ENCODE measurements at regions not wholly inside any gene's neighbourhood (a gene's known extent, or its start where the extent isn't known, plus 50 kb on each side); places are given as distances from the start of the nearest gene placed in this dataset.

- DNase-seq = no peak
- Histone ChIP-seq H3K9me3 (ENCODE audit: low read length) (no peaks in the 10 kb centered on the region; the same call in 1 of the 2 replicates), H3K4me1 (ENCODE audit: low read length) (no peaks in the 10 kb centered on the region), H3K9ac (ENCODE audit: low read length) (no peak overlapping the region), H3K4me2 (ENCODE audit: low read depth, low read length, poor library complexity, severe bottlenecking) (no peak overlapping the region), H3K36me3 (ENCODE audit: insufficient read depth, low read length) (no peaks in the 10 kb centered on the region), H4K20me1 (ENCODE audit: insufficient read depth, low read depth, low read length) (no peaks in the 10 kb centered on the region), H2AFZ (ENCODE audit: low read length) (no peak overlapping the region), H3K9me2 (replicated peaks; ENCODE audit: insufficient read depth, low read length) (no peaks in the 10 kb centered on the region), H3K4me3 (ENCODE audit: low read length) (no peak overlapping the region), H3K27ac (ENCODE audit: low read length) (no peak overlapping the region), H3K79me2 (ENCODE audit: low read length) (no peaks in the 10 kb centered on the region), H3K27me3 (ENCODE audit: low read length) (no peaks in the 10 kb centered on the region)
Measured at GRCh38 chr5:27906931-27907601, 868.7 kb upstream of the CDH9 start.

- Histone ChIP-seq H3K9me2 (replicated peaks; ENCODE audit: insufficient read depth, low read length) (no peaks in the 10 kb centered on the region), H3K36me3 (ENCODE audit: insufficient read depth, low read length) (no peaks in the 10 kb centered on the region), H3K9ac (ENCODE audit: low read length) (no peak overlapping the region), H3K4me3 (ENCODE audit: low read length) (no peak overlapping the region), H3K4me1 (ENCODE audit: low read length) (no peaks in the 10 kb centered on the region), H4K20me1 (ENCODE audit: insufficient read depth, low read depth, low read length) (no peaks in the 10 kb centered on the region), H2AFZ (ENCODE audit: low read length) (no peak overlapping the region), H3K27ac (ENCODE audit: low read length) (no peak overlapping the region), H3K9me3 (ENCODE audit: low read length) (no peaks in the 10 kb centered on the region; the same call in 1 of the 2 replicates), H3K4me2 (ENCODE audit: low read depth, low read length, poor library complexity, severe bottlenecking) (no peak overlapping the region), H3K79me2 (ENCODE audit: low read length) (no peaks in the 10 kb centered on the region), H3K27me3 (ENCODE audit: low read length) (no peaks in the 10 kb centered on the region)
- DNase-seq = no peak
Measured at GRCh38 chr5:27906481-27906880, 868.1 kb upstream of the CDH9 start.

- Histone ChIP-seq H3K27ac (ENCODE audit: low read length) (no peak overlapping the region), H3K9me3 (ENCODE audit: low read length) (no peaks in the 10 kb centered on the region; the same call in none of the 2 replicates), H3K79me2 (ENCODE audit: low read length) (no peaks in the 10 kb centered on the region), H3K9ac (ENCODE audit: low read length) (no peak overlapping the region), H2AFZ (ENCODE audit: low read length) (no peak overlapping the region), H4K20me1 (ENCODE audit: insufficient read depth, low read depth, low read length) (no peaks in the 10 kb centered on the region), H3K4me2 (ENCODE audit: low read depth, low read length, poor library complexity, severe bottlenecking) (no peak overlapping the region), H3K27me3 (ENCODE audit: low read length) (no peaks in the 10 kb centered on the region), H3K9me2 (replicated peaks; ENCODE audit: insufficient read depth, low read length) (no peaks in the 10 kb centered on the region), H3K4me3 (ENCODE audit: low read length) (no peak overlapping the region), H3K4me1 (ENCODE audit: low read length) (no peaks in the 10 kb centered on the region), H3K36me3 (ENCODE audit: insufficient read depth, low read length) (no peaks in the 10 kb centered on the region)
- DNase-seq = no peak
Measured at GRCh38 chr5:27900761-27901160, 862.4 kb upstream of the CDH9 start.

DNA sequence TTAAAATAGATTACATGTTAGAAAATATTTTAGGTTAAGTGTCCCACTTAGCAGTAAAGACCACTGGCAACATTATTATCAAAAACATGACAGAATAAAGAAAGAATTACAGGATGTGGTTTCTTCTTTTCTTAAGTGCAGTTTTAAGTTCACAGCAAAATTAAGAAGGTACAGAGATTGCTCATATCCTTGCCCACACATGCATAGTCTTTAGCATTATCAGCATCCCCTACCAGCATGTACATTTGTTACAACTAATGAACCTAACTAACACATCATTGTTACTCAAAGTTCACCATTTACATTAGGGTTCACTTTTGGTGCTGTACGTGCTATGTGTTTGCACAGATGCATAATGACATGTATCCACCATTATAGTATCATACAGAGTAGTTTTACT lies 837.7 kb upstream of the CDH9 start:
- H3K27ac ChIP-seq (ENCODE audit: low read length) = no peak overlapping the region
- no peak overlapping the region for H3K9ac ChIP-seq (ENCODE audit: low read length)
- H3K27me3 ChIP-seq (ENCODE audit: low read length) = no peaks in the 10 kb centered on the region
- H4K20me1 ChIP-seq (ENCODE audit: insufficient read depth, low read depth, low read length) = no peaks in the 10 kb centered on the region
- DNase-seq = no peak
- H3K9me2 ChIP-seq (replicated peaks; ENCODE audit: insufficient read depth, low read length) = no peaks in the 10 kb centered on the region
- H3K4me2 ChIP-seq (ENCODE audit: low read depth, low read length, poor library complexity, severe bottlenecking) = no peak overlapping the region
- H3K36me3 ChIP-seq (ENCODE audit: insufficient read depth, low read length) = no peaks in the 10 kb centered on the region
- H3K4me3 ChIP-seq (ENCODE audit: low read length) = no peak overlapping the region
- no peaks in the 10 kb centered on the region for H3K4me1 ChIP-seq (ENCODE audit: low read length)
- H3K9me3 ChIP-seq (ENCODE audit: low read length) = 0 out of 2 replicates have a peak, but pooled peaks cover 4% of the 10 kb centered on the region
- H3K79me2 ChIP-seq (ENCODE audit: low read length) = no peaks in the 10 kb centered on the region
- peak overlapping the region; percentile 53 for H2AFZ ChIP-seq (ENCODE audit: low read length)

DNA sequence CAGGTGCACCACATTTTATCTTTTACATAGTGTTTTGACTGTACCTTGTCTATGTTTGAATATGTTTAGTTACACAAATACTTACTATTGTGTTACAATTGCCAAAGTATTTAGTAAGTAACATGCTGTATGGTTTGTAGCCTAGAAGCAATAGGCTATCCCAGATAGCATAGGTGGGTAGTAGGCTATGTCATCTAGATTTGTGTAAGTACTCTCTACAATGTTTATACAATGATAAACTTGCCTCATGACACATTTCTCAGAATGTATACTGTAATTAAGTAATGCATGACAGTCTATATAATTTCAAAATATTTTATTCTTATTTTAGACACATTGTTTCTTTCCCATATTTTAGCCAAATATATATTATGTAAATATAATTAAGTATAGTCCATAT lies 836.8 kb upstream of the CDH9 start:
- Histone ChIP-seq H3K4me3 (ENCODE audit: low read length) (no peak overlapping the region), H3K9me2 (replicated peaks; ENCODE audit: insufficient read depth, low read length) (no peaks in the 10 kb centered on the region), H3K27ac (ENCODE audit: low read length) (no peak overlapping the region), H3K79me2 (ENCODE audit: low read length) (no peaks in the 10 kb centered on the region), H3K27me3 (ENCODE audit: low read length) (no peaks in the 10 kb centered on the region), H4K20me1 (ENCODE audit: insufficient read depth, low read depth, low read length) (no peaks in the 10 kb centered on the region), H3K9ac (ENCODE audit: low read length) (no peak overlapping the region), H3K9me3 (ENCODE audit: low read length) (0 out of 2 replicates have a peak, but pooled peaks cover 7% of the 10 kb centered on the region), H3K4me2 (ENCODE audit: low read depth, low read length, poor library complexity, severe bottlenecking) (no peak overlapping the region), H3K4me1 (ENCODE audit: low read length) (no peaks in the 10 kb centered on the region), H3K36me3 (ENCODE audit: insufficient read depth, low read length) (no peaks in the 10 kb centered on the region), H2AFZ (ENCODE audit: low read length) (no peak overlapping the region)
- DNase-seq = no peak

GRCh38 chr5:27868292-27868691 lies 829.9 kb upstream of the CDH9 start:
- Histone ChIP-seq H3K27me3 (ENCODE audit: low read length) (no peaks in the 10 kb centered on the region), H3K9me2 (replicated peaks; ENCODE audit: insufficient read depth, low read length) (no peaks in the 10 kb centered on the region), H3K79me2 (ENCODE audit: low read length) (no peaks in the 10 kb centered on the region), H4K20me1 (ENCODE audit: insufficient read depth, low read depth, low read length) (no peaks in the 10 kb centered on the region), H3K27ac (ENCODE audit: low read length) (no peak overlapping the region), H3K9me3 (ENCODE audit: low read length) (peaks cover 20% of the 10 kb centered on the region; the same call in 1 of the 2 replicates), H3K4me1 (ENCODE audit: low read length) (no peaks in the 10 kb centered on the region), H3K9ac (ENCODE audit: low read length) (no peak overlapping the region), H3K36me3 (ENCODE audit: insufficient read depth, low read length) (no peaks in the 10 kb centered on the region), H3K4me2 (ENCODE audit: low read depth, low read length, poor library complexity, severe bottlenecking) (no peak overlapping the region), H3K4me3 (ENCODE audit: low read length) (no peak overlapping the region), H2AFZ (ENCODE audit: low read length) (no peak overlapping the region; the same call in 1 of the 2 replicates)
- DNase-seq = no peak

- H3K9me2 ChIP-seq (replicated peaks; ENCODE audit: insufficient read depth, low read length) = no peaks in the 10 kb centered on the region
- no peaks in the 10 kb centered on the region for H3K79me2 ChIP-seq (ENCODE audit: low read length)
Measured at GRCh38 chr5:27855491-27855890, 817.1 kb upstream of the CDH9 start.

GRCh38 chr5:27854243-27854852 lies 816.0 kb upstream of the CDH9 start:
- Histone ChIP-seq H3K9ac (ENCODE audit: low read length) (no peak overlapping the region), H3K4me3 (ENCODE audit: low read length) (no peak overlapping the region), H3K9me3 (ENCODE audit: low read length) (no peaks in the 10 kb centered on the region), H3K9me2 (replicated peaks; ENCODE audit: insufficient read depth, low read length) (no peaks in the 10 kb centered on the region), H3K79me2 (ENCODE audit: low read length) (no peaks in the 10 kb centered on the region), H3K4me1 (ENCODE audit: low read length) (no peaks in the 10 kb centered on the region), H3K27ac (ENCODE audit: low read length) (no peak overlapping the region), H4K20me1 (ENCODE audit: insufficient read depth, low read depth, low read length) (no peaks in the 10 kb centered on the region), H3K27me3 (ENCODE audit: low read length) (no peaks in the 10 kb centered on the region), H3K36me3 (ENCODE audit: insufficient read depth, low read length) (no peaks in the 10 kb centered on the region), H3K4me2 (ENCODE audit: low read depth, low read length, poor library complexity, severe bottlenecking) (no peak overlapping the region), H2AFZ (ENCODE audit: low read length) (no peak overlapping the region)
- no peak for DNase-seq

More at GRCh38 chr5:27855491-27855890, 817.1 kb upstream of the CDH9 start:
- Histone ChIP-seq H3K9me3 (ENCODE audit: low read length) (no peaks in the 10 kb centered on the region), H3K9ac (ENCODE audit: low read length) (no peak overlapping the region), H3K4me3 (ENCODE audit: low read length) (no peak overlapping the region), H2AFZ (ENCODE audit: low read length) (no peak overlapping the region), H3K27ac (ENCODE audit: low read length) (no peak overlapping the region), H3K27me3 (ENCODE audit: low read length) (no peaks in the 10 kb centered on the region), H4K20me1 (ENCODE audit: insufficient read depth, low read depth, low read length) (no peaks in the 10 kb centered on the region), H3K4me2 (ENCODE audit: low read depth, low read length, poor library complexity, severe bottlenecking) (no peak overlapping the region), H3K36me3 (ENCODE audit: insufficient read depth, low read length) (no peaks in the 10 kb centered on the region), H3K4me1 (ENCODE audit: low read length) (no peaks in the 10 kb centered on the region)
- DNase-seq = no peak

Data from Karpas-422 (cell line).